IMR-90 (cell line): ENCODE measurements at regions not wholly inside any gene's neighbourhood (a gene's known extent, or its start where the extent isn't known, plus 50 kb on each side); places are given as distances from the start of the nearest gene placed in this dataset.

Experiments used
- ATAC-seq: fragments of 200-7000 bp; cut with Tn5 transposase; 2 replicates; pipeline ENCODE4 v1.9.1; 2020; ENCODE audit warnings: low read depth, mild to moderate bottlenecking, moderate library complexity
- BruUV-seq: library from RNA; stranded (reverse); fragments of 400-500 nt; replicated peaks from 2 replicates; lab custom pipeline; 2021; lab: Mats Ljungman, UMichigan
- CTCF ChIA-PET: fragments of 300-600 bp; formaldehyde crosslinking; extraction: SDS; loops from one replicate; lab custom pipeline; 2021; ENCODE audit warnings: antibody characterized with exemption; lab: Yijun Ruan, JAX
- POLR2A ChIA-PET: fragments of 300-600 bp; sonication (Branson Sonifier 250); formaldehyde crosslinking; loops from one replicate; lab custom pipeline; 2022; ENCODE audit warnings: antibody characterized with exemption; ENCODE audit not compliant: unreplicated experiment; lab: Charles Lee
- DNase-seq: peaks from one replicate; pipeline ENCODE4 v3.0.0; 2013
- H2AFZ ChIP-seq: replicated peaks from 2 replicates; pipeline ENCODE3; 2013; ENCODE audit warnings: low read length, mild to moderate bottlenecking; ENCODE audit not compliant: poor library complexity
- H2AK5ac ChIP-seq: 2 replicates; pipeline ENCODE4 v1.6.1; 2013; ENCODE audit warnings: low read depth, low read length, inconsistent platforms
- H2AK9ac ChIP-seq: replicated peaks from 2 replicates; pipeline ENCODE3; 2013; ENCODE audit warnings: mild to moderate bottlenecking, low read depth, low read length, moderate library complexity; ENCODE audit not compliant: poor library complexity
- H2BK120ac ChIP-seq: 2 replicates; pipeline ENCODE4 v1.6.1; 2013; ENCODE audit warnings: low read depth, low read length, inconsistent platforms
- H2BK15ac ChIP-seq: 3 replicates; pipeline ENCODE4 v1.6.1; 2013; ENCODE audit warnings: low read depth, low read length, inconsistent platforms
- H2BK20ac ChIP-seq: 2 replicates; pipeline ENCODE4 v1.6.1; 2013; ENCODE audit warnings: low read depth, mild to moderate bottlenecking, inconsistent platforms, low read length, moderate library complexity
- H2BK5ac ChIP-seq: 2 replicates; pipeline ENCODE4 v1.6.1; 2013; ENCODE audit warnings: mild to moderate bottlenecking, low read depth, low read length, inconsistent platforms; ENCODE audit not compliant: poor library complexity, severe bottlenecking
- H3K14ac ChIP-seq: replicated peaks from 2 replicates; pipeline ENCODE4 v1.6.1; 2013; ENCODE audit warnings: low read depth, low read length, inconsistent platforms
- H3K18ac ChIP-seq: 2 replicates; pipeline ENCODE4 v1.6.1; 2013; ENCODE audit warnings: low read depth, low read length, control low read depth
- H3K23ac ChIP-seq: 2 replicates; pipeline ENCODE4 v1.6.1; 2013; ENCODE audit warnings: low read depth, low read length, inconsistent platforms
- H3K27ac ChIP-seq: 2 replicates; pipeline ENCODE4 v1.5.1; 2013; ENCODE audit warnings: mild to moderate bottlenecking, control low read depth, low read length; ENCODE audit not compliant: insufficient read depth
- H3K27me3 ChIP-seq: 2 replicates; pipeline ENCODE4 v1.6.1; 2013; ENCODE audit warnings: low read length; ENCODE audit not compliant: control insufficient read depth, insufficient read depth
- H3K36me3 ChIP-seq: 2 replicates; pipeline ENCODE4 v1.6.1; 2013; ENCODE audit warnings: low read length, mixed read lengths; ENCODE audit not compliant: control insufficient read depth, insufficient read depth
- H3K4ac ChIP-seq: 2 replicates; pipeline ENCODE4 v1.6.1; 2013; ENCODE audit warnings: low read depth, low read length, inconsistent platforms
- H3K4me1 ChIP-seq: 2 replicates; pipeline ENCODE4 v1.6.1; 2013; ENCODE audit warnings: low read length, mixed read lengths; ENCODE audit not compliant: control insufficient read depth, insufficient read depth
- H3K4me2 ChIP-seq: 2 replicates; pipeline ENCODE4 v1.6.1; 2013; ENCODE audit warnings: low read depth, mild to moderate bottlenecking, control low read depth, low read length, moderate library complexity
- H3K4me3 ChIP-seq: 2 replicates; pipeline ENCODE4 v1.5.1; 2013; ENCODE audit warnings: low read depth, mild to moderate bottlenecking, control low read depth, low read length, moderate library complexity; ENCODE audit not compliant: insufficient read depth
- H3K56ac ChIP-seq: 2 replicates; pipeline ENCODE4 v1.6.1; 2013; ENCODE audit warnings: low read length, inconsistent platforms; ENCODE audit not compliant: insufficient read depth; ENCODE audit errors: extremely low read depth
- H3K79me1 ChIP-seq, 2 experiments: 2 replicates each; pipeline ENCODE4 v1.6.1; 2013; ENCODE audit warnings: low read length in 2 of 2, inconsistent platforms in 1 of 2, low read depth in 1 of 2
- H3K9ac ChIP-seq: 2 replicates; pipeline ENCODE4 v1.6.1; 2013; ENCODE audit warnings: low read depth, low read length, control low read depth
- H3K9me1 ChIP-seq: 2 replicates; pipeline ENCODE4 v1.6.1; 2013; ENCODE audit warnings: low read length, inconsistent platforms; ENCODE audit not compliant: insufficient read depth
- H3K9me3 ChIP-seq: 2 replicates; pipeline ENCODE4 v1.6.1; 2013; ENCODE audit warnings: low read length; ENCODE audit not compliant: control insufficient read depth, insufficient read depth
- H4K20me1 ChIP-seq: 2 replicates; pipeline ENCODE4 v1.6.1; 2013; ENCODE audit warnings: low read length, inconsistent platforms; ENCODE audit not compliant: insufficient read depth
- H4K5ac ChIP-seq: 2 replicates; pipeline ENCODE4 v1.6.1; 2013; ENCODE audit warnings: mild to moderate bottlenecking, low read depth, low read length, control low read depth
- H4K8ac ChIP-seq, 2 experiments: 2 replicates each; pipeline ENCODE4 v1.6.1; 2013; ENCODE audit warnings: low read depth in 2 of 2, low read length in 2 of 2, control low read depth in 1 of 2, inconsistent platforms in 1 of 2
- H4K91ac ChIP-seq: 2 replicates; pipeline ENCODE4 v1.6.1; 2013; ENCODE audit warnings: low read depth, low read length, inconsistent platforms; ENCODE audit not compliant: insufficient read depth
- CEBPB ChIP-seq: IDR thresholded peaks from 2 replicates; pipeline ENCODE4 v1.6.1; 2012; ENCODE audit warnings: low read depth, low read length, improper control_type of control experiment
- CHD1 ChIP-seq: IDR thresholded peaks from 2 replicates; pipeline ENCODE4 v1.6.1; 2012; ENCODE audit warnings: low read depth, low read length, improper control_type of control experiment
- FOS ChIP-seq: fragments of 150-350 bp; IDR thresholded peaks from 2 replicates; pipeline ENCODE4 v1.6.1; 2016; ENCODE audit warnings: low read depth, low read length
- NFE2L2 ChIP-seq: fragments of 150-350 bp; IDR thresholded peaks from 2 replicates; pipeline ENCODE4 v1.6.1; 2016; ENCODE audit warnings: low read depth, mild to moderate bottlenecking, low read length
- RFX5 ChIP-seq: IDR thresholded peaks from 2 replicates; pipeline ENCODE4 v1.8.0; 2012; ENCODE audit warnings: low read depth, mild to moderate bottlenecking, low read length, moderate library complexity
- dilution Hi-C: fragments of 300-500 bp; cut with HindIII; formaldehyde crosslinking; loops from one replicate; pipeline ENCODE4 v1.14.3; 2018; ENCODE audit warnings: low sequenced_read_pairs; ENCODE audit not compliant: unreplicated experiment
- in situ Hi-C: fragments of 300-500 bp; cut with MboI; formaldehyde crosslinking; loops from 3 replicates; pipeline ENCODE4 v1.14.3; 2019; ENCODE audit warnings: low sequenced_read_pairs, inconsistent platforms, mixed read lengths
- intact Hi-C: fragments of 100-400 bp; cut with micrococcal nuclease; formaldehyde crosslinking; loops from 2 replicates; pipeline ENCODE4 v1.10.0; 2022

- Histone ChIP-seq H2AK5ac (no peak overlapping the region), H4K8ac (no peak overlapping the region), H3K23ac (no peak overlapping the region), H4K91ac (no peak overlapping the region), H2BK15ac (no peak overlapping the region), H3K27ac (no peak overlapping the region), H3K4me3 (no peak overlapping the region), H3K4ac (no peak overlapping the region), H3K36me3 (no peaks in the 10 kb centered on the region), H3K27me3 (no peaks in the 10 kb centered on the region), H3K56ac (no peak overlapping the region), H3K9ac (no peak overlapping the region), H3K18ac (no peak overlapping the region), H3K79me1 (no peaks in the 10 kb centered on the region), H3K9me3 (peaks cover 14% of the 10 kb centered on the region), H2BK5ac (no peak overlapping the region), H2BK20ac (no peak overlapping the region), H3K4me1 (no peaks in the 10 kb centered on the region), H2AK9ac (no peak overlapping the region), H3K14ac (no peak overlapping the region), H3K9me1 (no peaks in the 10 kb centered on the region), H2BK120ac (no peak overlapping the region), H3K4me2 (no peak overlapping the region), H4K5ac (no peak overlapping the region), H2AFZ (no peak overlapping the region), H4K20me1 (no peaks in the 10 kb centered on the region)
- dilution Hi-C loops (no loop called here), intact Hi-C loops (no loop called here), in situ Hi-C loops (no loop called here)
- no peak for ATAC-seq
- TF ChIP-seq CHD1 (no peak), CEBPB (no peak), NFE2L2 (no peak), FOS (no peak), RFX5 (no peak)
- no peak for DNase-seq
- ChIA-PET CTCF (no interaction called here), POLR2A (no interaction called here)
- no TSS peak for BruUV-seq
Observed at GRCh38 chr12:103016381-103016780, 58.9 kb downstream of the ASCL1 start.
